ENCODE measurements at regions not wholly inside any gene's neighbourhood (a gene's known extent, or its start where the extent isn't known, plus 50 kb on each side); places are given as distances from the start of the nearest gene placed in this dataset.

GRCh38 chr10:111973306-111973705, 210.3 kb downstream of the GPAM start:
- Mint-ChIP-seq H3K9me3 (no peaks in the 10 kb centered on the region), H3K36me3 (ENCODE audit: low read depth) (no peaks in the 10 kb centered on the region), H3K27me3 (ENCODE audit: low read depth, poor library complexity) (no peaks in the 10 kb centered on the region), H3K27ac (no peak overlapping the region), H3K4me1 (no peaks in the 10 kb centered on the region), H3K4me3 (no peak overlapping the region)
- DNase-seq: no peak
- no peak for TF ChIP-seq CTCF (IDR thresholded peaks at IDR 0.05)

GRCh38 chr10:111973826-111974225, 209.7 kb downstream of the GPAM start:
- no peak for TF ChIP-seq CTCF (IDR thresholded peaks at IDR 0.05)
- H3K36me3 Mint-ChIP-seq (ENCODE audit: low read depth): no peaks in the 10 kb centered on the region
- no peaks in the 10 kb centered on the region for H3K9me3 Mint-ChIP-seq
- H3K4me3 Mint-ChIP-seq: no peak overlapping the region
- no peak overlapping the region for H3K27ac Mint-ChIP-seq
- H3K4me1 Mint-ChIP-seq: no peaks in the 10 kb centered on the region
- no peaks in the 10 kb centered on the region for H3K27me3 Mint-ChIP-seq (ENCODE audit: low read depth, poor library complexity)
- no peak for DNase-seq

GRCh38 chr10:111974325-111974724, 209.2 kb downstream of the GPAM start:
- Mint-ChIP-seq H3K27me3 (ENCODE audit: low read depth, poor library complexity) (no peaks in the 10 kb centered on the region), H3K4me1 (no peaks in the 10 kb centered on the region), H3K27ac (no peak overlapping the region), H3K4me3 (no peak overlapping the region), H3K36me3 (ENCODE audit: low read depth) (no peaks in the 10 kb centered on the region), H3K9me3 (no peaks in the 10 kb centered on the region)
- no peak for TF ChIP-seq CTCF (IDR thresholded peaks at IDR 0.05)
- no peak for DNase-seq

GRCh38 chr10:111976557-111976956, 207.0 kb downstream of the GPAM start:
- DNase-seq: no peak
- H3K4me3 Mint-ChIP-seq: no peak overlapping the region
- no peak overlapping the region for H3K27ac Mint-ChIP-seq
- H3K36me3 Mint-ChIP-seq (ENCODE audit: low read depth): no peaks in the 10 kb centered on the region
- H3K4me1 Mint-ChIP-seq: no peaks in the 10 kb centered on the region
- H3K27me3 Mint-ChIP-seq (ENCODE audit: low read depth, poor library complexity): no peaks in the 10 kb centered on the region
- no peaks in the 10 kb centered on the region for H3K9me3 Mint-ChIP-seq
- TF ChIP-seq CTCF (IDR thresholded peaks at IDR 0.05): no peak

GRCh38 chr10:111984057-111984456, 199.5 kb downstream of the GPAM start:
- Mint-ChIP-seq H3K4me3 (no peak overlapping the region), H3K27me3 (ENCODE audit: low read depth, poor library complexity) (peaks cover 3% of the 10 kb centered on the region), H3K36me3 (ENCODE audit: low read depth) (no peaks in the 10 kb centered on the region), H3K27ac (no peak overlapping the region), H3K4me1 (no peaks in the 10 kb centered on the region), H3K9me3 (no peaks in the 10 kb centered on the region)
- TF ChIP-seq CTCF (IDR thresholded peaks at IDR 0.05): no peak
- DNase-seq: no peak

- H3K4me3 Mint-ChIP-seq: no peak overlapping the region
- H3K36me3 Mint-ChIP-seq (ENCODE audit: low read depth): no peaks in the 10 kb centered on the region
- no peak overlapping the region for H3K27ac Mint-ChIP-seq
- H3K4me1 Mint-ChIP-seq: no peaks in the 10 kb centered on the region
- no peaks in the 10 kb centered on the region for H3K9me3 Mint-ChIP-seq
- TF ChIP-seq CTCF (IDR thresholded peaks at IDR 0.05): no peak
- peaks cover 3% of the 10 kb centered on the region for H3K27me3 Mint-ChIP-seq (ENCODE audit: low read depth, poor library complexity)
- DNase-seq: no peak
These were observed 197.5 kb downstream of the GPAM start for GRCh38 chr10:111986079-111986478.
